ENCODE measurements at regions not wholly inside any gene's neighbourhood (a gene's known extent, or its start where the extent isn't known, plus 50 kb on each side); places are given as distances from the start of the nearest gene placed in this dataset.

DNA sequence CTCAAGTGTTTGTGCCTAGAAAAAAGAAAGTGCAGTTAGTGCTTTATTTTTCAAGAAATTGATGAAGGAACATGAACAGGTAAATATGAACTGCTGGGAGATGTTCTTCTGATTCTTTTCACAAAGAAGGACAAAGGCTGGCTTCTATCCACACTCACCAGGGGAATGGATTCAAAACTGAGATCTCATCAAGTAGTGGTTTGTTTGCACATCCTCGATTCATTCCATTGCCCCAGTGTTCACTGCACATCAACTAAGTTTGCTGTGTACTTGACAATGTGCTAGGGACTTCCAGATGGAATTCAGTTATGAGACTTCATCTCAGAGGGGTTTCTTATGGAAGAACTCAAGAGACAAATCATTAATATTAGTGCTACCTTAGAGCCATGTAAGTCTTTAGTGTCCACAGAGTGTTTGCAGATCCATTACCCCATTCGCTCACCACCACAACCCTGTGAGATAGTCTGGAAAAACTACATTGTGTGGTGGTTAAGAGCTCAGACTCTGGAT is 332.9 kb upstream of the PPP2R3A start:
- Mint-ChIP-seq H3K27ac (no peak overlapping the region), H3K4me3 (no peak overlapping the region), H3K9me3 (peaks cover 0 to 2% (median 0%) of the 10 kb centered on the region in 3 donors), H3K36me3 (no peaks in the 10 kb centered on the region), H3K4me1 (no peaks in the 10 kb centered on the region), H3K27me3 (peaks cover 0 to 4% of the 10 kb centered on the region in 2 donors)
- no CpG with 5 or more reads among the region's 2 CpGs for WGBS (ENCODE audit: insufficient coverage)
- Histone ChIP-seq H3K27ac (ENCODE audit: low read length) (no peak overlapping the region), H3K4me1 (ENCODE audit: control insufficient read depth in 1 of 2, extremely low read depth in 1 of 2, insufficient read depth in 2 of 2, low read length in 2 of 2) (no peaks in the 10 kb centered on the region), H3K4me3 (ENCODE audit: control insufficient read depth in 1 of 2, extremely low read depth in 1 of 2, low read length in 1 of 2) (no peak overlapping the region), H3K36me3 (ENCODE audit: control insufficient read depth in 2 of 2, extremely low read depth in 1 of 2, insufficient read depth in 1 of 2, low read length in 1 of 2) (no peaks in the 10 kb centered on the region), H3K9me3 (no peaks in the 10 kb centered on the region), H3K27me3 (replicated peaks in 1 of 2; ENCODE audit: control insufficient read depth in 2 of 2, extremely low read depth in 1 of 2, insufficient read depth in 2 of 2, low read length in 1 of 2) (no peaks in the 10 kb centered on the region)
- ChIA-PET POLR2A (no interaction called here), CTCF (no interaction called here)
- ATAC-seq (replicated peaks in 1 of 4) (no peak), DNase-seq (no peak)

GRCh38 chr3:135633078-135633477 is 332.4 kb upstream of the PPP2R3A start:
- Mint-ChIP-seq H3K27ac (no peak overlapping the region), H3K4me1 (no peaks in the 10 kb centered on the region), H3K27me3 (peaks cover 0 to 4% of the 10 kb centered on the region in 2 donors), H3K4me3 (no peak overlapping the region), H3K9me3 (peaks cover 0 to 2% (median 0%) of the 10 kb centered on the region in 3 donors), H3K36me3 (no peaks in the 10 kb centered on the region)
- H3K4me3 ChIP-seq (ENCODE audit: control insufficient read depth in 1 of 2, extremely low read depth in 1 of 2, low read length in 1 of 2), result no peak overlapping the region
- 60% methylated on average over 1 of the region's 2 CpGs for WGBS (ENCODE audit: insufficient coverage)
- ATAC-seq (replicated peaks in 1 of 4) (no peak), DNase-seq (no peak)
- H3K36me3 ChIP-seq (ENCODE audit: control insufficient read depth in 2 of 2, extremely low read depth in 1 of 2, insufficient read depth in 1 of 2, low read length in 1 of 2), result no peaks in the 10 kb centered on the region
- H3K27me3 ChIP-seq (replicated peaks in 1 of 2; ENCODE audit: control insufficient read depth in 2 of 2, extremely low read depth in 1 of 2, insufficient read depth in 2 of 2, low read length in 1 of 2), result no peaks in the 10 kb centered on the region
- CTCF ChIA-PET, result no interaction called here
- POLR2A ChIA-PET, result no interaction called here
- H3K9me3 ChIP-seq, result no peaks in the 10 kb centered on the region
- H3K27ac ChIP-seq (ENCODE audit: low read length), result no peak overlapping the region
- no peaks in the 10 kb centered on the region for H3K4me1 ChIP-seq (ENCODE audit: control insufficient read depth in 1 of 2, extremely low read depth in 1 of 2, insufficient read depth in 2 of 2, low read length in 2 of 2)

- ATAC-seq (replicated peaks in 1 of 4) (no peak), DNase-seq (no peak)
- ChIA-PET POLR2A (no interaction called here), CTCF (no interaction called here)
- H3K27ac Mint-ChIP-seq, result no peak overlapping the region
- WGBS (ENCODE audit: insufficient coverage), result no CpG with 5 or more reads among the region's 1 CpG
- H3K4me3 Mint-ChIP-seq, result no peak overlapping the region
- H3K36me3 Mint-ChIP-seq, result no peaks in the 10 kb centered on the region
- no peaks in the 10 kb centered on the region for H3K9me3 ChIP-seq
- no peaks in the 10 kb centered on the region for H3K36me3 ChIP-seq (ENCODE audit: control insufficient read depth in 2 of 2, extremely low read depth in 1 of 2, insufficient read depth in 1 of 2, low read length in 1 of 2)
- no peaks in the 10 kb centered on the region for H3K27me3 ChIP-seq (replicated peaks in 1 of 2; ENCODE audit: control insufficient read depth in 2 of 2, extremely low read depth in 1 of 2, insufficient read depth in 2 of 2, low read length in 1 of 2)
- no peaks in the 10 kb centered on the region for H3K27me3 Mint-ChIP-seq
- no peaks in the 10 kb centered on the region for H3K4me1 Mint-ChIP-seq
- H3K4me3 ChIP-seq (ENCODE audit: control insufficient read depth in 1 of 2, extremely low read depth in 1 of 2, low read length in 1 of 2), result no peak overlapping the region
- peaks cover 0 to 4% (median 2%) of the 10 kb centered on the region in 3 donors for H3K9me3 Mint-ChIP-seq
- no peaks in the 10 kb centered on the region for H3K4me1 ChIP-seq (ENCODE audit: control insufficient read depth in 1 of 2, extremely low read depth in 1 of 2, insufficient read depth in 2 of 2, low read length in 2 of 2)
- no peak overlapping the region for H3K27ac ChIP-seq (ENCODE audit: low read length)
Observed at GRCh38 chr3:135636596-135636995, 328.9 kb upstream of the PPP2R3A start.

GRCh38 chr3:135637013-135637412 is 328.5 kb upstream of the PPP2R3A start:
- POLR2A ChIA-PET, result no interaction called here
- no CpG with 5 or more reads among the region's 3 CpGs for WGBS (ENCODE audit: insufficient coverage)
- Histone ChIP-seq H3K27me3 (replicated peaks in 1 of 2; ENCODE audit: control insufficient read depth in 2 of 2, extremely low read depth in 1 of 2, insufficient read depth in 2 of 2, low read length in 1 of 2) (no peaks in the 10 kb centered on the region), H3K9me3 (no peaks in the 10 kb centered on the region), H3K27ac (ENCODE audit: low read length) (no peak overlapping the region), H3K4me1 (ENCODE audit: control insufficient read depth in 1 of 2, extremely low read depth in 1 of 2, insufficient read depth in 2 of 2, low read length in 2 of 2) (no peaks in the 10 kb centered on the region), H3K4me3 (ENCODE audit: control insufficient read depth in 1 of 2, extremely low read depth in 1 of 2, low read length in 1 of 2) (no peak overlapping the region), H3K36me3 (ENCODE audit: control insufficient read depth in 2 of 2, extremely low read depth in 1 of 2, insufficient read depth in 1 of 2, low read length in 1 of 2) (no peaks in the 10 kb centered on the region)
- Mint-ChIP-seq H3K4me1 (no peaks in the 10 kb centered on the region), H3K27ac (no peak overlapping the region), H3K9me3 (peaks cover 0 to 4% (median 2%) of the 10 kb centered on the region in 3 donors), H3K27me3 (no peaks in the 10 kb centered on the region), H3K4me3 (no peak overlapping the region), H3K36me3 (no peaks in the 10 kb centered on the region)
- CTCF ChIA-PET, result no interaction called here
- ATAC-seq (replicated peaks in 1 of 4) (no peak), DNase-seq (no peak)

DNA sequence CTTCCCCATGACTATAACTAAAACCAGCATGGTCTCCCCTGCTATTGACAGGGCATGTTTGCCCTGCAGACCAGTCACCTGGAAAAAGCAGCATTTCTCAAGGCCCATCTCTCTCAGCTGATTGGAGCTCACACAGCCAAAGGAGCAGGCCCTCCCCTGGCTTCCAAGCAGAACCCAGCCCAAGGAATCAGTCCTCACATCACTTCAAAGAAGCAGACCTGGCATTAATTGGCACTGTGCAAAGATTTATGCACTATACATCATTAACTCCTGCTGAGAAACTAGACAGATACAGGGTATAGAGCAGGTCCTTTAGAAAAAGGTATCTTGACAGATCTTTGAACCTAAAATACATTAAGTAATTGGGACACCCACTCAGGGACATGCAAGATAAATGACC is 323.8 kb upstream of the PPP2R3A start:
- ATAC-seq (replicated peaks in 1 of 4) (no peak), DNase-seq (no peak)
- no peaks in the 10 kb centered on the region for H3K27me3 ChIP-seq (replicated peaks in 1 of 2; ENCODE audit: control insufficient read depth in 2 of 2, extremely low read depth in 1 of 2, insufficient read depth in 2 of 2, low read length in 1 of 2)
- H3K36me3 Mint-ChIP-seq, result no peaks in the 10 kb centered on the region
- no peaks in the 10 kb centered on the region for H3K27me3 Mint-ChIP-seq
- POLR2A ChIA-PET, result interaction anchor here in 1 of 2 donors (0.6 kb wide), 1 partner anchor 377 kb away, joined by 4 read pairs; no protein-coding TSS in a partner anchor
- H3K36me3 ChIP-seq (ENCODE audit: control insufficient read depth in 2 of 2, extremely low read depth in 1 of 2, insufficient read depth in 1 of 2, low read length in 1 of 2), result no peaks in the 10 kb centered on the region
- CTCF ChIA-PET, result no interaction called here
- no peak overlapping the region for H3K4me3 ChIP-seq (ENCODE audit: control insufficient read depth in 1 of 2, extremely low read depth in 1 of 2, low read length in 1 of 2)
- no peak overlapping the region for H3K27ac ChIP-seq (ENCODE audit: low read length)
- H3K4me3 Mint-ChIP-seq, result no peak overlapping the region
- peaks cover 0 to 8% (median 5%) of the 10 kb centered on the region in 3 donors for H3K9me3 Mint-ChIP-seq
- H3K4me1 Mint-ChIP-seq, result no peaks in the 10 kb centered on the region
- no peak overlapping the region for H3K27ac Mint-ChIP-seq
- no peaks in the 10 kb centered on the region for H3K9me3 ChIP-seq
- no peaks in the 10 kb centered on the region for H3K4me1 ChIP-seq (ENCODE audit: control insufficient read depth in 1 of 2, extremely low read depth in 1 of 2, insufficient read depth in 2 of 2, low read length in 2 of 2)

DNA sequence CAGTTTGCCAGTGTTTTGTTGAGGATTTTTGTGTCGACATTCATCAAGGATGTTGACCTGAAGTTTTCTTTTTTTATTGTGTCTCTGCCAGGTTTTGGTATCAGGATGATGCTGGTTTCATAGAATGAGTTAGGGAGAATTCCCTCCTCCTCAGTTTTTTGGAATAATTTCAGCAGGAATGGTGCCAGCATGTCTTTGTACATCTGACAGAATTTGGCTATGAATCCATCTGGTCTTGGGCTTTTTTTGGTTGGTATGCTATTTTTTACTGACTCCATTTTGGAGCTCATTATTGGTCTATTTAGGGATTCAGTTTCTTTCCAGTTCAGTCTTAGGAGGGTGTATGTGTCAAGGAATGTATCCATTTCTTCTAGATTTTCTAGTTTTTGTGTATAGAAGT is 320.0 kb upstream of the PPP2R3A start:
- ATAC-seq (replicated peaks in 1 of 4), result no peak
- no peak overlapping the region for H3K27ac ChIP-seq (ENCODE audit: low read length)
- H3K9me3 ChIP-seq, result no peaks in the 10 kb centered on the region
- Mint-ChIP-seq H3K27ac (no peak overlapping the region), H3K4me1 (no peaks in the 10 kb centered on the region), H3K27me3 (no peaks in the 10 kb centered on the region), H3K4me3 (no peak overlapping the region), H3K36me3 (no peaks in the 10 kb centered on the region), H3K9me3 (peaks cover 3 to 16% (median 7%) of the 10 kb centered on the region in 3 donors)
- no peaks in the 10 kb centered on the region for H3K36me3 ChIP-seq (ENCODE audit: control insufficient read depth in 2 of 2, extremely low read depth in 1 of 2, insufficient read depth in 1 of 2, low read length in 1 of 2)
- H3K4me3 ChIP-seq (ENCODE audit: control insufficient read depth in 1 of 2, extremely low read depth in 1 of 2, low read length in 1 of 2), result no peak overlapping the region
- WGBS (ENCODE audit: insufficient coverage), result no CpG with 5 or more reads among the region's 1 CpG
- H3K27me3 ChIP-seq (replicated peaks in 1 of 2; ENCODE audit: control insufficient read depth in 2 of 2, extremely low read depth in 1 of 2, insufficient read depth in 2 of 2, low read length in 1 of 2), result peaks cover 0 to 6% of the 10 kb centered on the region in 2 experiments
- POLR2A ChIA-PET, result no interaction called here
- CTCF ChIA-PET, result no interaction called here
- no peaks in the 10 kb centered on the region for H3K4me1 ChIP-seq (ENCODE audit: control insufficient read depth in 1 of 2, extremely low read depth in 1 of 2, insufficient read depth in 2 of 2, low read length in 2 of 2)
- no peak for DNase-seq

DNA sequence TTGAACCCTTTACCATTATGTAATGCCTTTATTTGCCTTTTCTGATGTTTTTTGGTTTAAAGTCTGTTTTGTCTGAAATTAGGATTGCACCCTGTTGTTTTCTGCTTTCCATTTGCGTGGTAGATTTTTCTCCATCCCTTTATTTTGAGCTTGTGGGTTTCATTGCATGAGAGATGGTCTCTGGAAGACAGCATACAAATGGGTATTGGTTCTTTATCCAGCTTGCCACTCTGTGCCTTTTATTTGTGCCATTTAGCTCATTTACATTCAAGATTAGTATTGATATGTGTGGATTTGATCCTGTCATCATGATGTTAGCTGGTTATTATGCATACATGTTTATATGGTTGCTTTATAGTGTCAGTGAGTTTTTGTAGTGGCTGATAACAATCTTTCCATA is 318.7 kb upstream of the PPP2R3A start:
- Histone ChIP-seq H3K36me3 (ENCODE audit: control insufficient read depth in 2 of 2, extremely low read depth in 1 of 2, insufficient read depth in 1 of 2, low read length in 1 of 2) (no peaks in the 10 kb centered on the region), H3K4me3 (ENCODE audit: control insufficient read depth in 1 of 2, extremely low read depth in 1 of 2, low read length in 1 of 2) (no peak overlapping the region), H3K4me1 (ENCODE audit: control insufficient read depth in 1 of 2, extremely low read depth in 1 of 2, insufficient read depth in 2 of 2, low read length in 2 of 2) (no peaks in the 10 kb centered on the region), H3K27me3 (replicated peaks in 1 of 2; ENCODE audit: control insufficient read depth in 2 of 2, extremely low read depth in 1 of 2, insufficient read depth in 2 of 2, low read length in 1 of 2) (peaks cover 0 to 6% of the 10 kb centered on the region in 2 experiments), H3K9me3 (no peaks in the 10 kb centered on the region), H3K27ac (ENCODE audit: low read length) (no peak overlapping the region)
- no peaks in the 10 kb centered on the region for H3K27me3 Mint-ChIP-seq
- peaks cover 3 to 16% (median 3%) of the 10 kb centered on the region in 3 donors for H3K9me3 Mint-ChIP-seq
- no peaks in the 10 kb centered on the region for H3K36me3 Mint-ChIP-seq
- ATAC-seq (replicated peaks in 1 of 4) (no peak), DNase-seq (no peak)
- ChIA-PET POLR2A (no interaction called here), CTCF (no interaction called here)
- no peak overlapping the region for H3K4me3 Mint-ChIP-seq
- WGBS (ENCODE audit: insufficient coverage), result 67% methylated on average over 1 of the region's 1 CpG
- H3K27ac Mint-ChIP-seq, result no peak overlapping the region
- H3K4me1 Mint-ChIP-seq, result no peaks in the 10 kb centered on the region
